ENCODE measurements at regions not wholly inside any gene's neighbourhood (a gene's known extent, or its start where the extent isn't known, plus 50 kb on each side); places are given as distances from the start of the nearest gene placed in this dataset.
"Not testable (repeated sequence)": the region's sequence is repeated elsewhere in the genome, so short reads cannot be mapped to it uniquely, and the experiment has no call there.

DNA sequence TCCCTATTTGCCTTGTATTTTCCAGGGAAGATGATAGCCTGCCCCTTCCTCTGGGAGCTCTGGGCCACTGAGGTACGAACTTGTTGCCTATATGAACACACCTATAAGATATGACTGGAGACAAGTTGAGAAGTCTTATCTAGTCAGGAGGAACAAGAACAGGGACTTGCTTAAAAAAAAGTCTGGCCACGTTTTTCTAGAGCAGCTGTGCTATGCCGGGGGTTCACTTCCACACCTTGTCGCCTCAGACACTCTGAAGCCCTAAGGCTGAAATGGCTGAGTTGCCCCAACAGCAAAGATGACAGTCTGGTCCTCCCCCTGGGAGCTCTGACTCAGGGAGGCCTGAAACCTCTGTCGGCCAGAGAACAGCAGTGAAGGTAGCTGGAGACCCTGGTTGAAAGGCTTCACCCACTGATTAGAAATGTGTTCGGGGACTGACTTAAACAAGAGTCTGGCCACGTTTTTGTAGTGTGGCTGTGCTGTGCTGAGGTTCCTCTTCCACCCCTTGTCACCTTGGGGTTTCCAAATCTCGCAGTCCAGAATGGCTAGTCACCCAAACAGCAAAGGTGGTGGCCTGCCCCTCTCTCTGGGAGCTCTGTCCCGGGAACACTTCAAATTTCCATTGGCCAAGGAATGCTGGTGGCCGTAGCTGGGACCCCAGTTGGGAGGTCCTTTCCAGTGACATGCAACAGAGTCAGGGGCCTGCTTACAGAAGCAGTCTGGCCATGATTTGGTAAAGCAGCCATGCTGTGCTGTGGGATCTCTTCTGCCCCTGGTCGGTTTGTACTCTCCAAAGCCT lies 225.5 kb downstream of the CWH43 start:
- H3K4me1 ChIP-seq (ENCODE audit: control insufficient read depth, insufficient read depth, low read length); H3K27ac ChIP-seq (ENCODE audit: low read length); in situ Hi-C loops (cut with HindIII; ENCODE audit: low pct_unique_long_range_greater_than_20kb, low sequenced_read_pairs); DNase-seq (ENCODE audit: low read depth, low spot score); H3K27me3 ChIP-seq (ENCODE audit: control insufficient read depth, insufficient read depth, low read length); POLR2A ChIA-PET; H3K36me3 ChIP-seq (ENCODE audit: control insufficient read depth, insufficient read depth, low read length); H3K9me3 ChIP-seq (ENCODE audit: control insufficient read depth, insufficient read depth, low read depth, low read length); CTCF ChIA-PET; BruUV-seq (replicated peaks); H3K4me3 ChIP-seq (ENCODE audit: low read depth in 2 of 2, low read length in 2 of 2); intact Hi-C loops (cut with micrococcal nuclease; ENCODE audit: unreplicated experiment); ATAC-seq: not testable (repeated sequence)

DNA sequence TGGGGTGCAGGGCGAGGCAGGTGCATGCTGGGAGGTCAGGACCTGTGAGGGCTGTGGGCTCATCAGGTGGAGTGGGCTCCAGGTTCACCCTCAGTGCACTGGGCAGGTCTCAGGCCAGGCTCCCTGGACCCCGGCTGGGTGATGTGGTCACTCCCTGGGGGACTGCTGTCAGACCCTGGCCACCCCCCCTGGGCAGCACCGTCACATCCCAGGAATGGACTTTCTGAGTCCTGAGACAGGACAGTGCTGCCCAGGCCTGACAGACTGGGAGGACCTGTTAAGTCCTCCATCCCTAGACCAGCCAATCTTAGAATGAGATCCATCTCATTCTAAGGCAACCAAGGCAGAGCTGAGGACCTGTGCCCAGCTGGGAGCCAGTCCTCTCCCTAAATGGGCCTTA lies 227.2 kb downstream of the CWH43 start:
- intact Hi-C loops (cut with micrococcal nuclease; ENCODE audit: unreplicated experiment); CTCF ChIA-PET; in situ Hi-C loops (cut with HindIII; ENCODE audit: low pct_unique_long_range_greater_than_20kb, low sequenced_read_pairs); BruUV-seq (replicated peaks); ATAC-seq; DNase-seq (ENCODE audit: low read depth, low spot score); H3K27ac ChIP-seq (ENCODE audit: low read length); H3K36me3 ChIP-seq (ENCODE audit: control insufficient read depth, insufficient read depth, low read length); H3K4me1 ChIP-seq (ENCODE audit: control insufficient read depth, insufficient read depth, low read length); POLR2A ChIA-PET; H3K27me3 ChIP-seq (ENCODE audit: control insufficient read depth, insufficient read depth, low read length); H3K9me3 ChIP-seq (ENCODE audit: control insufficient read depth, insufficient read depth, low read depth, low read length); H3K4me3 ChIP-seq (ENCODE audit: low read depth in 2 of 2, low read length in 2 of 2): not testable (repeated sequence)

- CTCF ChIA-PET; POLR2A ChIA-PET; H3K4me3 ChIP-seq (ENCODE audit: low read depth in 2 of 2, low read length in 2 of 2): not testable (repeated sequence)
These were observed 227.7 kb downstream of the CWH43 start for GRCh38 chr4:49213750-49214149.

DNA sequence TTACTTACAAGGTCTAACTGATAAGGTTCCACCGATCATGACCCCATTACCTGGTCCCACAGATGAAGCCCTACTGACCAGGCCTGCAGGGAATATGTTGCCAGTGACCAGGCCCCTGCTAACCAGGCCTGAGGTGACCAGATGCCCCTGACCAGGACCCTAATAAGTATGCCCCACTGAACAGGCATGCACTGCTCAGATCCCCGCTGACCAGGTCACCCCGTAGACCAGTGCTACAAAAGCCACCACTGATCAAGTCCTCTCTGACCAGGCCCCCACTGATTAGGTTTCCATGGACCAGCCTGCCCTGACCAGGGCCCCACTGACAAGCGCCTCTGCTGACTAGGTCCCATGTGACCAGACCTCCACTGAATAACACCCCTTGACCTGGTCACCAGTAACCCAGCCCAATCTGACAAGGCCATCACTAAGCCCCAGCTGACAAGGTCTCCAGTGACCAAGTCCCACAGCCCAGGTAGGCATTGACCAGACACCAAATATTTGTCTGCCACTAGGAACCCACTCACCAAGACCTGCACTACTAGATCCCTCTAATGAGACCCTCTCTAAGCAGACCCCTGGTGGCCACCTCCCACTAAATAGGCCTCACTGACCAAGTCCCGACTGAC lies 228.5 kb downstream of the CWH43 start:
- in situ Hi-C loops (cut with HindIII; ENCODE audit: low pct_unique_long_range_greater_than_20kb, low sequenced_read_pairs); H3K9me3 ChIP-seq (ENCODE audit: control insufficient read depth, insufficient read depth, low read depth, low read length); H3K27ac ChIP-seq (ENCODE audit: low read length); BruUV-seq (replicated peaks); intact Hi-C loops (cut with micrococcal nuclease; ENCODE audit: unreplicated experiment); DNase-seq (ENCODE audit: low read depth, low spot score); H3K27me3 ChIP-seq (ENCODE audit: control insufficient read depth, insufficient read depth, low read length); CTCF ChIA-PET; H3K4me3 ChIP-seq (ENCODE audit: low read depth in 2 of 2, low read length in 2 of 2); POLR2A ChIA-PET; ATAC-seq; H3K36me3 ChIP-seq (ENCODE audit: control insufficient read depth, insufficient read depth, low read length); H3K4me1 ChIP-seq (ENCODE audit: control insufficient read depth, insufficient read depth, low read length): not testable (repeated sequence)

More at GRCh38 chr4:49213750-49214149, 227.7 kb downstream of the CWH43 start:
- in situ Hi-C loops (cut with HindIII; ENCODE audit: low pct_unique_long_range_greater_than_20kb, low sequenced_read_pairs); H3K27me3 ChIP-seq (ENCODE audit: control insufficient read depth, insufficient read depth, low read length); intact Hi-C loops (cut with micrococcal nuclease; ENCODE audit: unreplicated experiment); H3K4me1 ChIP-seq (ENCODE audit: control insufficient read depth, insufficient read depth, low read length); ATAC-seq; DNase-seq (ENCODE audit: low read depth, low spot score); BruUV-seq (replicated peaks); H3K27ac ChIP-seq (ENCODE audit: low read length); H3K9me3 ChIP-seq (ENCODE audit: control insufficient read depth, insufficient read depth, low read depth, low read length); H3K36me3 ChIP-seq (ENCODE audit: control insufficient read depth, insufficient read depth, low read length): not testable (repeated sequence)

GRCh38 chr4:49215082-49215479 lies 229.0 kb downstream of the CWH43 start:
- CTCF ChIA-PET; POLR2A ChIA-PET; H3K27me3 ChIP-seq (ENCODE audit: control insufficient read depth, insufficient read depth, low read length); H3K9me3 ChIP-seq (ENCODE audit: control insufficient read depth, insufficient read depth, low read depth, low read length); DNase-seq (ENCODE audit: low read depth, low spot score); H3K4me1 ChIP-seq (ENCODE audit: control insufficient read depth, insufficient read depth, low read length); H3K27ac ChIP-seq (ENCODE audit: low read length); intact Hi-C loops (cut with micrococcal nuclease; ENCODE audit: unreplicated experiment); H3K36me3 ChIP-seq (ENCODE audit: control insufficient read depth, insufficient read depth, low read length); ATAC-seq; BruUV-seq (replicated peaks); H3K4me3 ChIP-seq (ENCODE audit: low read depth in 2 of 2, low read length in 2 of 2); in situ Hi-C loops (cut with HindIII; ENCODE audit: low pct_unique_long_range_greater_than_20kb, low sequenced_read_pairs): not testable (repeated sequence)

DNA sequence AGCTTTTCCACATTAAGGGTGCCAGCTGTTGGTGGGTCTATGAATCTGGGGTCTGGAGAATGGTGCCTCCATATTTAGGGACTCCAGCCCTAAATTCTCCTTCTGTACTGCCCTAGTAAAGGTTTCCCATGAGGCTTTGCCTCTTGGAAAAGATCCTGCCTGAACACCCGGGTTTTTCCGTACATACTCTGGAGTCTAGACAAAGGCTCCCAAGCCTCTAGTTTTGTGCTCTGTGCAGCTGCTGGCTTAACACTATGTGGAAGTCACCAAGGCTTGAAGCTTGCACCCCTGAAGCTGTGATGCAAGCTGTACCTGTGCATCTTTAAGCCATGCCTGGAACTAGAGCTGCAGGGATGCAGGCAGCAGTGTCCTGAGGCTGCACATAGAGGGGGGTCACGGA lies 230.5 kb downstream of the CWH43 start:
- CTCF ChIA-PET; H3K4me1 ChIP-seq (ENCODE audit: control insufficient read depth, insufficient read depth, low read length); BruUV-seq (replicated peaks); intact Hi-C loops (cut with micrococcal nuclease; ENCODE audit: unreplicated experiment); in situ Hi-C loops (cut with HindIII; ENCODE audit: low pct_unique_long_range_greater_than_20kb, low sequenced_read_pairs); H3K4me3 ChIP-seq (ENCODE audit: low read depth in 2 of 2, low read length in 2 of 2); H3K27ac ChIP-seq (ENCODE audit: low read length); DNase-seq (ENCODE audit: low read depth, low spot score); H3K27me3 ChIP-seq (ENCODE audit: control insufficient read depth, insufficient read depth, low read length); H3K9me3 ChIP-seq (ENCODE audit: control insufficient read depth, insufficient read depth, low read depth, low read length); ATAC-seq; POLR2A ChIA-PET; H3K36me3 ChIP-seq (ENCODE audit: control insufficient read depth, insufficient read depth, low read length): not testable (repeated sequence)

Measured in Panc1 (cell line).